Liver (tissue), 8 donors: ENCODE measurements at regions not wholly inside any gene's neighbourhood (a gene's known extent, or its start where the extent isn't known, plus 50 kb on each side); places are given as distances from the start of the nearest gene placed in this dataset.

Source experiments
- DNase-seq: peaks from one replicate; pipeline ENCODE4 v3.0.0-alpha.2; 2017; ENCODE audit warnings: low spot score
- H3K27ac ChIP-seq, 2 donors: one replicate each; pipeline ENCODE4 v1.7.0; 2013; ENCODE audit warnings: inconsistent platforms in 2 of 2, low read length in 2 of 2, control low read depth in 1 of 2, low read depth in 1 of 2, mild to moderate bottlenecking in 1 of 2
- H3K27me3 ChIP-seq, 4 donors: one replicate each; pipeline versions ENCODE4 v1.6.1 to v1.7.0; 2013; ENCODE audit warnings: low read length in 3 of 4, inconsistent platforms in 1 of 4, mild to moderate bottlenecking in 1 of 4, moderate library complexity in 1 of 4; ENCODE audit not compliant: control insufficient read depth in 4 of 4, insufficient read depth in 4 of 4
- H3K36me3 ChIP-seq, 4 donors: one replicate each; pipeline versions ENCODE4 v1.6.1 to v1.7.0; 2013; ENCODE audit warnings: low read length in 3 of 4, mild to moderate bottlenecking in 3 of 4, low read depth in 1 of 4, moderate library complexity in 1 of 4; ENCODE audit not compliant: control insufficient read depth in 4 of 4, insufficient read depth in 3 of 4
- H3K4me1 ChIP-seq, 4 donors: one replicate each; pipeline versions ENCODE4 v1.6.1 to v1.7.0; 2013; ENCODE audit warnings: low read length in 3 of 4, mild to moderate bottlenecking in 3 of 4, moderate library complexity in 1 of 4; ENCODE audit not compliant: control insufficient read depth in 4 of 4, insufficient read depth in 4 of 4
- H3K4me3 ChIP-seq, 3 donors: one replicate each; pipeline versions ENCODE4 v1.6.1 to v1.7.0; 2013; ENCODE audit warnings: low read length in 3 of 3, control low read depth in 1 of 3, low read depth in 1 of 3, mild to moderate bottlenecking in 1 of 3
- H3K9ac ChIP-seq, 2 donors: one replicate each; pipeline ENCODE4 v1.7.0; 2013; ENCODE audit warnings: low read length in 2 of 2, mild to moderate bottlenecking in 2 of 2, moderate library complexity in 2 of 2, control low read depth in 1 of 2, low read depth in 1 of 2
- H3K9me3 ChIP-seq, 4 donors: one replicate each; pipeline versions ENCODE4 v1.6.1 to v1.7.0; 2013; ENCODE audit warnings: low read length in 3 of 4; ENCODE audit not compliant: control insufficient read depth in 4 of 4
- CTCF ChIP-seq: fragments of 150-350 bp; IDR thresholded peaks from 2 replicates; pipeline ENCODE4 v1.5.1; 2017; ENCODE audit warnings: improper control_type of control experiment, low read depth, low read length; ENCODE audit not compliant: missing input control
- FOXA1 ChIP-seq: IDR thresholded peaks from 2 replicates; pipeline ENCODE4 v1.6.1; 2016; ENCODE audit warnings: antibody characterized with exemption
- FOXA2 ChIP-seq: IDR thresholded peaks from 2 replicates; pipeline ENCODE4 v1.6.1; 2016; ENCODE audit warnings: antibody characterized with exemption
- GABPA ChIP-seq, 2 donors: IDR thresholded peaks in 1 of 2; conservative IDR thresholded peaks in 1 of 2; 2 replicates each; pipeline ENCODE4 v1.6.1; 2016; ENCODE audit warnings: antibody characterized with exemption in 2 of 2, mild to moderate bottlenecking in 1 of 2, moderate library complexity in 1 of 2
- HNF4A ChIP-seq, 2 donors: conservative IDR thresholded peaks; 2 replicates each; pipeline ENCODE4 v1.6.1; 2016; ENCODE audit warnings: antibody characterized with exemption in 2 of 2, mild to moderate bottlenecking in 2 of 2
- HNF4G ChIP-seq: IDR thresholded peaks from 2 replicates; pipeline ENCODE4 v1.6.1; 2016; ENCODE audit warnings: antibody characterized with exemption
- RAD21 ChIP-seq, 2 donors: IDR thresholded peaks; 2 replicates each; pipeline ENCODE4 v1.6.1; 2016; ENCODE audit warnings: antibody characterized with exemption in 2 of 2, mild to moderate bottlenecking in 2 of 2
- REST ChIP-seq: IDR thresholded peaks from 2 replicates; pipeline ENCODE4 v1.6.1; 2016; ENCODE audit warnings: antibody characterized with exemption, mild to moderate bottlenecking
- RXRA ChIP-seq, 2 donors: IDR thresholded peaks; 2 replicates each; pipeline ENCODE4 v1.6.1; 2017 to 2018; ENCODE audit warnings: antibody characterized with exemption in 2 of 2, mild to moderate bottlenecking in 1 of 2
- SP1 ChIP-seq: IDR thresholded peaks from 2 replicates; pipeline ENCODE4 v1.6.1; 2018; ENCODE audit warnings: antibody characterized with exemption, mild to moderate bottlenecking
- TAF1 ChIP-seq: conservative IDR thresholded peaks from 2 replicates; pipeline ENCODE4 v1.6.1; 2016; ENCODE audit warnings: antibody characterized with exemption, mild to moderate bottlenecking
- WGBS: extraction: QIAGEN DNeasy Blood & Tissue Kit; methylation state at CpG from one replicate; pipeline ENCODE4 v1.1.7; 2013; 5-methylcytosine and 5-hydroxymethylcytosine counted together
- TF ChIP-seq, protein P1 (sequence below): IDR thresholded peaks from 2 replicates; pipeline ENCODE4 v1.6.1; 2016; ENCODE audit warnings: antibody characterized with exemption
- TF ChIP-seq, protein P2 (sequence below): IDR thresholded peaks from 2 replicates; pipeline ENCODE4 v1.6.1; 2016; ENCODE audit warnings: antibody characterized with exemption
- donor health status: healthy.
- donor health status: healthy.
- donor health status: healthy.
- donor health status: healthy.
- donor health status: healthy.

DNA sequence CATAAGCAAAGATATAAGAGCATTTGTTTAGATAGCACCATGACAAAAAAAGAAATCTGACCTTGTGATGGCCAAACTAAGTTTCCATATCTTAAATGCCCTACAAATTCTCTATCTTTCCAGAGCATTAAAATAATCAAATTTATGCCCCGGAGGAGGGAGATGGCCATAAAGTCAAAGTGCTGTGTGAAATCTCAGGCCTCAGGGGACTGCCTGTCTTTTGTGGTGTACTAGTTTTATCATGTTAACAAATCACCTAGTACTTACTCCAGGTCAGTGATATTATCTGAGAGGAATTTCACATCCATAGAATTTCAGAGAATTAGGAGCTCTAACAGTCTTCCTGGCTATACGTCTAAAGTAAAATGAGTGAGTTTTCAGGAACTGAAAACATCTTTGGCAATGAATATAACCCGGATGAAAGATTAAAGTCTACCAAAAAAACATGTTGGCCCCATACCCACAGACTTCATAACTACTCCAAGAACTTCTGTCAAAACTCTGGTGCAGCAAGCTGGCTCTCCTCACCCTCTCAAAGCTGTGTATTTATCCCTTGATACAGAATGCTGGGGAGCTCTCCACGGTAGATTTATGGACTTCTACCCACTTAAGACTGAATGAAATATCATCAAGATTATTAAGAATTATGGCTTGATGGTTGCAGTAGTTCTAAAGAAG, 682.8 kb downstream of the SORCS1 start:
- WGBS = 64% methylated on average over 4 of the region's 4 CpGs

GRCh38 chr10:106479636-106480035, 684.9 kb downstream of the SORCS1 start:
- H3K27ac ChIP-seq = no peak overlapping the region
- no peaks in the 10 kb centered on the region for H3K27me3 ChIP-seq
- no peak for DNase-seq
- H3K4me1 ChIP-seq = no peaks in the 10 kb centered on the region
- no peak overlapping the region for H3K9ac ChIP-seq
- H3K36me3 ChIP-seq = no peaks in the 10 kb centered on the region
- no peak overlapping the region for H3K4me3 ChIP-seq
- no peaks in the 10 kb centered on the region for H3K9me3 ChIP-seq
- TF ChIP-seq, protein P1, sequence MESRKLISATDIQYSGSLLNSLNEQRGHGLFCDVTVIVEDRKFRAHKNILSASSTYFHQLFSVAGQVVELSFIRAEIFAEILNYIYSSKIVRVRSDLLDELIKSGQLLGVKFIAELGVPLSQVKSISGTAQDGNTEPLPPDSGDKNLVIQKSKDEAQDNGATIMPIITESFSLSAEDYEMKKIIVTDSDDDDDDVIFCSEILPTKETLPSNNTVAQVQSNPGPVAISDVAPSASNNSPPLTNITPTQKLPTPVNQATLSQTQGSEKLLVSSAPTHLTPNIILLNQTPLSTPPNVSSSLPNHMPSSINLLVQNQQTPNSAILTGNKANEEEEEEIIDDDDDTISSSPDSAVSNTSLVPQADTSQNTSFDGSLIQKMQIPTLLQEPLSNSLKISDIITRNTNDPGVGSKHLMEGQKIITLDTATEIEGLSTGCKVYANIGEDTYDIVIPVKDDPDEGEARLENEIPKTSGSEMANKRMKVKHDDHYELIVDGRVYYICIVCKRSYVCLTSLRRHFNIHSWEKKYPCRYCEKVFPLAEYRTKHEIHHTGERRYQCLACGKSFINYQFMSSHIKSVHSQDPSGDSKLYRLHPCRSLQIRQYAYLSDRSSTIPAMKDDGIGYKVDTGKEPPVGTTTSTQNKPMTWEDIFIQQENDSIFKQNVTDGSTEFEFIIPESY = no peak
- TF ChIP-seq HNF4G (no peak), FOXA1 (no peak), RAD21 (IDR thresholded peaks at IDR 0.05) (no peak), TAF1 (no peak), REST (no peak), CTCF (no peak), FOXA2 (no peak), SP1 (no peak)
- TF ChIP-seq, protein P2, sequence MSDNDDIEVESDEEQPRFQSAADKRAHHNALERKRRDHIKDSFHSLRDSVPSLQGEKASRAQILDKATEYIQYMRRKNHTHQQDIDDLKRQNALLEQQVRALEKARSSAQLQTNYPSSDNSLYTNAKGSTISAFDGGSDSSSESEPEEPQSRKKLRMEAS = no peak
- 42% methylated on average over 4 of the region's 4 CpGs for WGBS

More for the DNA sequence above, 682.8 kb downstream of the SORCS1 start:
- no peaks in the 10 kb centered on the region for H3K27me3 ChIP-seq
- H3K36me3 ChIP-seq = no peaks in the 10 kb centered on the region
- H3K4me1 ChIP-seq = no peaks in the 10 kb centered on the region
- H3K4me3 ChIP-seq = no peak overlapping the region
- no peak overlapping the region for H3K9ac ChIP-seq
- DNase-seq = no peak
- no peak for TF ChIP-seq RAD21 (IDR thresholded peaks at IDR 0.05)
- TF ChIP-seq, protein P2 = no peak
- no peak for TF ChIP-seq HNF4A (conservative IDR thresholded peaks at IDR 0.05)
- no peak for TF ChIP-seq GABPA (IDR thresholded peaks at IDR 0.05 in 1 of 2, conservative IDR thresholded peaks at IDR 0.05 in 1 of 2)
- no peak for TF ChIP-seq RXRA (IDR thresholded peaks at IDR 0.05)
- H3K27ac ChIP-seq = no peak overlapping the region
- no peaks in the 10 kb centered on the region for H3K9me3 ChIP-seq
